OCI-LY3 (cell line): ENCODE measurements at regions not wholly inside any gene's neighbourhood (a gene's known extent, or its start where the extent isn't known, plus 50 kb on each side); places are given as distances from the start of the nearest gene placed in this dataset.

ENCODE experiments used
- CTCF ChIP-seq: fragments of 200-600, 300-600 bp; sonication (generic); IDR thresholded peaks from 2 replicates; pipeline ENCODE4 v1.5.1; 2014; ENCODE audit warnings: antibody characterized with exemption, low read length, low read depth
- EZH2phosphoT487 ChIP-seq: fragments of 200-600 bp; shearing (Covaris generic); IDR thresholded peaks from 2 replicates; pipeline ENCODE4 v1.6.1; 2018; ENCODE audit warnings: antibody characterized with exemption, mixed run types, low read depth

GRCh38 chr19:34104557-34104956 is 67.7 kb upstream of the LSM14A start:
- TF ChIP-seq EZH2phosphoT487 (no peak), CTCF (no peak)
